ENCODE measurements at regions not wholly inside any gene's neighbourhood (a gene's known extent, or its start where the extent isn't known, plus 50 kb on each side); places are given as distances from the start of the nearest gene placed in this dataset.

DNA sequence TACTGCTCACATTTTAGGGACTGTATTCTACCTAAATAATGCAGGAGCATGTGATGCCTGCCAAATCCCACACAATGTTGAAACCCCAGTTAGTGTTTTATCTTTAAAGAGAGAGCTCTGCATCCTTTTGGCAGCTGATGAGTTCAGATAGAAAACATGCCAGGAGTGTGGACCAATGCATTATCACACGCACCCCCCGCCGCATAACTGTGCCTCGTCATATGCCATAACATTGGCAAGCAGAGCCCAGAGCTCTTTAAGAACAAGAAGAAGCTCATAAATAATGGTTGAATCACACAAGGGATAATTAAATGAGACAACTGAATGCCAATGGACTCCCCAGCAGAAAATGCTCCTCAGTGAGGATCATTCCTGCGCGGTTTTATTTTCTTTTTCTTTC lies 52.8 kb upstream of the RORB start:
- TF ChIP-seq, protein P1, sequence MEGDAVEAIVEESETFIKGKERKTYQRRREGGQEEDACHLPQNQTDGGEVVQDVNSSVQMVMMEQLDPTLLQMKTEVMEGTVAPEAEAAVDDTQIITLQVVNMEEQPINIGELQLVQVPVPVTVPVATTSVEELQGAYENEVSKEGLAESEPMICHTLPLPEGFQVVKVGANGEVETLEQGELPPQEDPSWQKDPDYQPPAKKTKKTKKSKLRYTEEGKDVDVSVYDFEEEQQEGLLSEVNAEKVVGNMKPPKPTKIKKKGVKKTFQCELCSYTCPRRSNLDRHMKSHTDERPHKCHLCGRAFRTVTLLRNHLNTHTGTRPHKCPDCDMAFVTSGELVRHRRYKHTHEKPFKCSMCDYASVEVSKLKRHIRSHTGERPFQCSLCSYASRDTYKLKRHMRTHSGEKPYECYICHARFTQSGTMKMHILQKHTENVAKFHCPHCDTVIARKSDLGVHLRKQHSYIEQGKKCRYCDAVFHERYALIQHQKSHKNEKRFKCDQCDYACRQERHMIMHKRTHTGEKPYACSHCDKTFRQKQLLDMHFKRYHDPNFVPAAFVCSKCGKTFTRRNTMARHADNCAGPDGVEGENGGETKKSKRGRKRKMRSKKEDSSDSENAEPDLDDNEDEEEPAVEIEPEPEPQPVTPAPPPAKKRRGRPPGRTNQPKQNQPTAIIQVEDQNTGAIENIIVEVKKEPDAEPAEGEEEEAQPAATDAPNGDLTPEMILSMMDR (IDR thresholded peaks at IDR 0.05): no peak
- TF ChIP-seq POLR2A (IDR thresholded peaks at IDR 0.05): no peak
